GM21825 (cell line): ENCODE measurements at regions not wholly inside any gene's neighbourhood (a gene's known extent, or its start where the extent isn't known, plus 50 kb on each side); places are given as distances from the start of the nearest gene placed in this dataset.

Experiments used
- ATAC-seq: cut with Tn5 transposase; IDR thresholded peaks from one replicate; pipeline ENCODE4 v1.9.1; 2021; ENCODE audit warnings: mild to moderate bottlenecking, moderate library complexity; ENCODE audit not compliant: unreplicated experiment

DNA sequence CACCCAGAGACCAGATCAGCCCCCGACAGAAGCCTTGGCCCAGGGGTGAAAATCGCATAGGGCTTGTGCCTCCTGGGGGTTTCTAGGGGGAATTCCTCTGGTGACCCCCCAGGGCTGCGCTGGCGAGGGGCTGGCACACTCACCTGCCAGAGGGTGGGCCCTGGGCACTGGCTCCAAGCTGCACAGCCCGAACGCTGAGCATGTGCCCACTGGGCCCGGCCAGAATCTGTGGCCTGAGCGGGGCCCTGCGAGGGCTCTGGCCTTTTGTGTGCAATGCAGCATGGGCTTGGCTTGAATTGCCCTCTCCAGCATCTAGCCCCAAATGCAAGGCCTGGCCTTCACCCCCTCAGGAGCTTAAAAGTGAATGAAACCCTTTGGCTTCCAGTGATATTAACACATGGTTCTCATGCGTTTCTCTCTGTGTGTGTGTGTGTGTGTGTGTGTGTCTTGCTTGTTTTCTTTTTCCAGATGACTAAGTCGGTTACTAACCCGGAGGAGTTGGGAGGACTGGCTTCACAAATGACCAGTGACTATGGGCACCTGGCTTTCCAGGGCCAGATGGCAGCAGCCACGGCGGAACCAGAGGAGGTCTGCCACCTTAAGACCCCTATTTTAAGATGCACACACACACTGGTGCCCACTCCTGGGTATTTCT lies 259.1 kb upstream of the TPM1 start:
- ATAC-seq, result no peak

- no peak for ATAC-seq
These were observed 256.4 kb upstream of the TPM1 start for GRCh38 chr15:62785881-62786828.

DNA sequence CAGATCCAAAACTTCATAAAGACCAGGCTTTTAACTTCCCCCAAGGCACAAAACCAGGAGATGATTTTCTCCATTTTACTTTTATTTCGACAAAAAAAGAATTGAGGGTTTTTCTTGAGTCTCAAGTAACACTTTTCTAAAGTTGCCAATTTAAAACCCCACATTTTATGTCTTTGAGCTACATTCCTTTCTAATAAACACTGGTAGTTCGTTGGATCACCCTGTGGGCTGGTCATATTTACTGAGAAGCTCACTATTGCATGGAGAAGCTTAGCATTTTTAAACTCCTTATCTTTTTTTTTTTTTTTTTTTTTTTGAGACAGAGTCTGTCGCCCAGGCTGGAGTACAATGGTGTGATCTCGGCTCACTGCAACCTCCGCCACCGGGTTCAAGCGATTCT lies 255.1 kb upstream of the TPM1 start:
- no peak for ATAC-seq

GRCh38 chr15:62788224-62788623 lies 254.3 kb upstream of the TPM1 start:
- ATAC-seq, result no peak

- ATAC-seq, result no peak
These were observed 252.0 kb upstream of the TPM1 start for GRCh38 chr15:62790546-62790945.

GRCh38 chr15:62791694-62792093 lies 250.9 kb upstream of the TPM1 start:
- no peak for ATAC-seq

DNA sequence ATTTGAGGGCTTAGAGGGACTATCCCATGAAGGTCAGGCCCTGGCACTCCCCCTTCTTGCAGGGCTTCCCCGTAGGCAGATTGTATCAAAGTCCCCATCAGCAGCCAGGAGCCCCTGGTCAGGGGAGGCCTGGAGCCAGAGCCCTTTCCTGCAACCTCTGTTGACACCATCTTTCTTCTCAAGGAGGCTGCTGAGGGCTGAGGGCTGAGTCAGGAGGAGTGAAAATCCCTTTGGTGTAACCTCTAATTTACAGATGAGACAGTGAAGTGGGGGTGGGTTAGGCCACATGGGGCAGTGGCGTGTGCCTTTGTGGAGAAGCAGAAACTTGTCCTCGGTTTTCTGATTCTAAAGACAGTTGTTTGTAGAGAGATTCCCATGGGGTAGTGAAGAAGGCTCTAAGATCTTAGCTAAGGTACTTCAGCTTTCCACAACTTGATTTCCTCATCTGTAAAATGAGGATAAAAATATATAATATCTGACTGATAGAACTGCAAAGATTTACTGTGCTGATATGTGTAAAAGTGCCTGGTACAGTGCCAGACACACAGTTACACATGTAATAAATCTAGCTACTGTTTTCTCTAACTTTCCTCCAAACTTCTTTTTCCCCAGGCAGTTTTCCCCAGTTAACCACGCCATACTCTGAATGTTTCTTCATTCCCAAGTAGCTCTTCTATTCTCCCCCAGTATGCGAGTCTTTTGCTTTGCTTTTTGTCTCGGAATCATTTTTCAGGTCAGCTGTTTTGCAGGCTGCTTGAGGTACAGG lies 249.4 kb upstream of the TPM1 start:
- no peak for ATAC-seq

DNA sequence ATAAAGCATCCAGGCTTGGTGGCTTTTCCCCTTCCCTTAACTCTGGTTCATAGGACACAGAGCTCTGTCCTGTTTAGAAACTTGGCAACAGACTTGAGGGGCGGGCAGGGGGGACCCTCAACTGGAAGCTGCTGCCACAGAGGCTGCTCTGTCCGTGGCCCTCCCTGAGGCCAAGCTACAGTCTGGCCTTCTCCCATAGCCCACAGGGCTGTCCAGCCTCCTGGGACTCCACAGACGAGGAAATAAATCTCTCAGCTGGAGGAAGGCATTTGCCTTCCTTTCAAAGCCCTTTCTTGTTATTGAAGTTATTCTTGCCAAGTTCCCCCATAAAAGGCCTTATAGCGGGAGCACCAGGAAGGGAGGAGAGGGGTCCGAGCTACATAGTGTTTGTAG lies 248.8 kb upstream of the TPM1 start:
- no peak for ATAC-seq

GRCh38 chr15:62795171-62795570 lies 247.4 kb upstream of the TPM1 start:
- ATAC-seq, result no peak

DNA sequence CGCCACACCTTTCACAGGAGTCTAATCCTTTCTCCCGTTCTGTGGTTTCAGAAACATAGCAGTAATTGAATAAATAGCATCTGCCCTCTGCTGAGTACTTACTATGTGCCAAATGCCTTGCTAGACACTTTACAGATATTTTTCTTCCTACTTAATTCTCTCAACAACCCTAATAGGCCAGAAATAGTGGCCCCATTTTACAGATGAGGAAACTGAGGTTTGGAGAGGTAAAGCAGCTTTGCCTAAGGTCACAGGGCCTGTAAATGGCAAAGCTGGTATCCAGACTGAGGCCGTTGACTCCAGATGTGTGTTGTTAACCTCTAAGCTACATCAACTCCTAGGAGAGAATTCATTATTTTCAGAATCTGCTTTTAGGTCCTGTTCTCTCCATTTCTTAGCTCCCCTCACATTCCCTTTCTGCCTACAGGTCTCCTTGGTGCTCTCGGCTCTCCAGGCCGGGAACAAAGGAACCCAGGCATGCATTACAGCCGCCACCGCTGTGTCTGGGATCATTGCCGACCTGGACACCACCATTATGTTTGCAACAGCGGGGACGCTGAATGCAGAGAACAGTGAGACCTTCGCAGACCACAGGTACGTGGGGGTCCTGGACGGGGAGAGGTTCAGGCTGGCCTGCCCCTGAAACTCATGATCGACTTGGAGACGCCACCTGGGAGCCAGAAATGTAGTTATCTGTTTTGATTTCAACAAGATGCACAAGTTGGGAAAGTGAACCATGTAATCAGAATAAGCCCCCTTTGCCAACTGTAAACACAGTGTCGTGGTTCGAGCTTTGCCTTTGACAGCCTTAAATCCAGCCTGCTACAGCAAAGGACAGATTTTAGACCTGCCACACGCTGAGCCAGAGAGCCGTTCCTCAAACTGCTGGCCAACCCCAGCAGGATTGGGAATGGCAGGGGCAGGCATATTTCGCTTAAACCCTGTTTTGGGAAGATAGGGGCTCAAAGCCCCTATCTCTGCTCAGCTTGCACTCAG lies 246.5 kb upstream of the TPM1 start:
- ATAC-seq, result no peak

DNA sequence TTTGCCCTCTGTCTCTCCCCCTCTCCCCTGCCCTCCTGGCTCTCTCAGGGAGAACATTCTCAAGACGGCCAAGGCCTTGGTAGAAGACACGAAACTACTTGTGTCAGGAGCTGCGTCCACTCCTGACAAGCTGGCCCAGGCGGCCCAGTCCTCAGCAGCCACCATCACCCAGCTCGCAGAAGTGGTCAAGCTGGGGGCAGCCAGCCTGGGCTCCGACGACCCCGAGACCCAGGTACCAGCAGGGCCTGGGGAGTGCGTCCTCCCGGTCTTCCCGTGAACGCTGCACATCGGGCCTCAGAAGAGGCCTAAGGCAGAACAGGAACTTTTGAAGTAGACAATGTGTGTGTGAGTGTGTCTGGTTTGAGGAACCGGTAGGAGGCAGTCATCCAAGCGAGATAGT lies 245.4 kb upstream of the TPM1 start:
- no peak for ATAC-seq

DNA sequence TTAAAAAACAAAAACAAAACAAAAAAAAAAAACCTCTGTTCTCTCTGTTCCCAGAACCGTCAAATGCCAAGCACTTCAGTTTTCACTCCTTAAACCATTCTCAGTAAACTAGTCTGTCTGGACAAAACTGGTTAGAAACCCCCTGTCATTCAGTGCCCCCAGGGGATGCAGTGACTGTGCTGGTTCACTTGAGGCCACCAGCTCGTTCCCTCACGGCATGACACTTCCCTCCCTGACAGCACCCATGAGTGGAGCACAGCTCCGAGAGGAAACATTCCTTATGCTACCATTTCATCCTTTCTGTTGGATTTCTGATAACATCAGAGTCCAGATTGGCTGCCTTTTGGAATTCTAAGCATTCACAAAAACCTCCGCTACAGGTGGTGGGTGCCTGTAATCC lies 244.0 kb upstream of the TPM1 start:
- ATAC-seq, result no peak

DNA sequence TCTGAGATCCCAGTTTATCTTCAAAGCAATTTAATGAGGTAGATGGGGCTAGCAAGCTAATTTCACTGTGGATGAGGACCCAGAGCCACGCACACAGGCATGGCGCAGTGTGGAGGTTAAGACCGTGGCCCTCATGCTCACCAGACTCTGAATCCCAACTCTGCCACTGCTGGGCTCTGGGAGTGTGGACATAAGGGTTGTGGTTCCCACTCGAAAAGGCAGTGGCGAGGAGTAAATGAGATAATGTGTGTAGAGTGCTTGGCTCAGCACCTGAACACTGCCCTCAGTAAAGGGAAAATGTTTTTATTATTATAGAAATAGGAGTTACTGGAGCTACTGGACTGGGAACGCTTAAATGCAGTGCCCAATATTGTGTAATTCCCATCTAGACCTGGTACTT lies 243.5 kb upstream of the TPM1 start:
- no peak for ATAC-seq

DNA sequence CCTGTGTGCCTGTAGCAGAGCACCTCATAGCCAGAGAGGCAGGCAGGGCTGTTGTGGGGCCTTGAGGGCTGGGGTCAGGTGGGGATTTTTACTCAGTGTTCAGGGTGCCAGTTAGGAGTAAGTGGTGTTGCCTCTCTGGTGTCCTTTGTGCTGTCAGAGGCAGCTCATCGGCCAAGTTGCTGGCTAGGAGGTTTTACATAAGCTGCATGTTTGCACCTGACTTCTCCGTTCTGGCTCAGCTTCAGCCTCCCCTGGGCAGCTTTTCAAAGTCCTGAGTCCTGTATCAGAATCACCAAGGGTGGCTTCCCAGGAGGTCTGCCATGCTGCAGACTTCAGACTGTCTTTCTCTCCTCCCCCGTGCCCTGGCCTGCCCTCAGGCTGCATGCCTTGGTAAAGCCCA lies 242.6 kb upstream of the TPM1 start:
- ATAC-seq, result no peak

GRCh38 chr15:62802612-62803011 lies 239.9 kb upstream of the TPM1 start:
- ATAC-seq, result no peak

GRCh38 chr15:62803856-62804400 lies 238.6 kb upstream of the TPM1 start:
- no peak for ATAC-seq

GRCh38 chr15:62805502-62805901 lies 237.0 kb upstream of the TPM1 start:
- no peak for ATAC-seq

GRCh38 chr15:62807539-62808130 lies 234.9 kb upstream of the TPM1 start:
- ATAC-seq, result no peak

DNA sequence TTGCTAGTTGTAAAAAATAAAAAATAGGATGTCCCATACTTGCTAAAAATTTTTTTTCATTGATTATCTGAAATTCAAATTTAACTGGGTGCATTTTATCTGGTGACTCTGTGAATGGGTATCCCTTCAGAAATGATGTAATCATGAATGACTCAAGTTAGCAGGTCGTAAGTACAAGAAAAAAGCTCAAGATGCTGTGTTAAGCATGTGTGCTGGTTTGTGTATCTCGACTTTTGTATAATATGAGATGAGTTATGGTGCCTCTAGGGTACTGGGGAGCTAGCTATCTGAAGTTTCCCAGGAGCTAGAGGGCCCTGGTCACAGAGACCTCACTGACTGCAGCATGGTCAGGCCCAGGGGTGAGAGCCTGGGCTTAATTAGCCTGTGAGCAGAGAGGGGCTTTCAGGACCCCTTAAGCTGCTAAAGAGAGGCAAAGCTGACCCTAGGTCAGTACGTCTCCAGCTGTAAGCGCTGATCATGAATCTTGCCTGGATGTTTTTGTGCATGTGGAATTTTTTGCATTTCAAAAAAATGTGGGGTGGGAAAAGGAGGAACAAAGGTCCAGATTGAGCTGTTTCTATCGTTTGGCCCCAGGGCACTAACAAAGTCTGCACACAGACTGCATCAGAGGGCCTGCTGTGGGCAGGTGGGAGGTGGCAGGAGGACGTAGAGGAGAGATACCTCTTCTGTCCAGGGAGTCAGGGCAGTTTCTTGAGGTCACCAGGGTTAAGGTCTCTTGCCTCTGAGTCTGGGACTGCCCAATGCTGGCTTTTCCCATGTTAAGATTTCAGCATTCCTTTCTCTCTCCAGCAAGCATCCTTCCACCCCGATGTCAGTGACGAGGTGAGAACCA lies 233.2 kb upstream of the TPM1 start:
- ATAC-seq, result no peak
